Upper lobe of left lung (tissue), 6 donors: ENCODE measurements at regions not wholly inside any gene's neighbourhood (a gene's known extent, or its start where the extent isn't known, plus 50 kb on each side); places are given as distances from the start of the nearest gene placed in this dataset.

ENCODE experiments used
- ATAC-seq, 2 donors: fragments of 200-7000 bp; cut with Tn5 transposase; one replicate each; pipeline ENCODE4 v1.9.1; 2022; ENCODE audit warnings: mild to moderate bottlenecking in 2 of 2, moderate library complexity in 2 of 2; ENCODE audit not compliant: low FRiP score in 2 of 2
- DNase-seq, 2 donors: peaks; one replicate each; pipeline ENCODE4 v3.0.0-alpha.2; 2019 to 2020
- H3K27ac ChIP-seq, 4 donors: fragments of 200-600 bp; sonication (generic); one replicate each; pipeline ENCODE4 v1.5.1; 2016 to 2019
- H3K27me3 ChIP-seq, 4 donors: fragments of 200-600 bp; sonication (generic); one replicate each; pipeline ENCODE4 v1.5.1; 2017 to 2019
- H3K36me3 ChIP-seq, 4 donors: fragments of 200-600 bp; sonication (generic); one replicate each; pipeline ENCODE4 v1.5.1; 2016 to 2019
- H3K4me1 ChIP-seq, 4 donors: fragments of 200-600 bp; sonication (generic); one replicate each; pipeline ENCODE4 v1.5.1; 2018 to 2019
- H3K4me3 ChIP-seq, 4 donors: fragments of 200-600 bp; sonication (generic); one replicate each; pipeline ENCODE4 v1.5.1; 2017 to 2019; ENCODE audit warnings: mild to moderate bottlenecking in 2 of 4, moderate library complexity in 1 of 4
- H3K9me3 ChIP-seq, 4 donors: fragments of 200-600 bp; sonication (generic); one replicate each; pipeline ENCODE4 v1.5.1; 2018 to 2019
- CTCF ChIP-seq, 6 experiments: fragments of 450-650 bp in 4 of 6; fragments of 200-600 bp in 2 of 6; sonication (generic) in 2 of 6; IDR thresholded peaks; one replicate each; pipeline ENCODE4 v1.5.1; 2016 to 2019; ENCODE audit warnings: antibody characterized with exemption in 6 of 6
- EP300 ChIP-seq, 4 donors: sonication (generic); formaldehyde crosslinking; IDR thresholded peaks; one replicate each; pipeline ENCODE4 v1.5.1; 2017; ENCODE audit warnings: antibody characterized with exemption in 4 of 4, control low read depth in 2 of 4
- POLR2A ChIP-seq, 4 donors: fragments of 450-650 bp; IDR thresholded peaks; one replicate each; pipeline ENCODE4 v1.5.1; 2016 to 2017; ENCODE audit warnings: antibody characterized with exemption in 4 of 4, mild to moderate bottlenecking in 2 of 4
- POLR2AphosphoS5 ChIP-seq, 2 donors: sonication (generic); formaldehyde crosslinking; IDR thresholded peaks; one replicate each; pipeline ENCODE4 v1.5.1; 2017; ENCODE audit warnings: antibody characterized with exemption in 2 of 2
- WGBS, 2 donors: methylation state at CpG; one replicate each; pipeline ENCODE4 v1.1.5; 2017 to 2018; 5-methylcytosine and 5-hydroxymethylcytosine counted together
- donor health status: DM: no; HTN: no; CAD: no; lungs with moderate emphysema.
- donor health status: DM: no; HTN: yes; CAD: no; lungs with severe emphysema.

GRCh38 chr13:72025836-72026235 is 158.8 kb upstream of the DACH1 start:
- Histone ChIP-seq H3K27me3 (no peaks in the 10 kb centered on the region), H3K9me3 (peaks cover 3 to 10% (median 8%) of the 10 kb centered on the region in 4 donors), H3K4me3 (no peak overlapping the region), H3K36me3 (no peaks in the 10 kb centered on the region), H3K4me1 (no peaks in the 10 kb centered on the region), H3K27ac (no peak overlapping the region)
- TF ChIP-seq POLR2A (IDR thresholded peaks at IDR 0.05) (no peak), EP300 (IDR thresholded peaks at IDR 0.05) (no peak), POLR2AphosphoS5 (IDR thresholded peaks at IDR 0.05) (no peak), CTCF (IDR thresholded peaks at IDR 0.05) (no peak)
- ATAC-seq (no peak), DNase-seq (no peak)
- WGBS, 2 donors, result 82 to 96% methylated on average over 1 of the region's 1 CpG

DNA sequence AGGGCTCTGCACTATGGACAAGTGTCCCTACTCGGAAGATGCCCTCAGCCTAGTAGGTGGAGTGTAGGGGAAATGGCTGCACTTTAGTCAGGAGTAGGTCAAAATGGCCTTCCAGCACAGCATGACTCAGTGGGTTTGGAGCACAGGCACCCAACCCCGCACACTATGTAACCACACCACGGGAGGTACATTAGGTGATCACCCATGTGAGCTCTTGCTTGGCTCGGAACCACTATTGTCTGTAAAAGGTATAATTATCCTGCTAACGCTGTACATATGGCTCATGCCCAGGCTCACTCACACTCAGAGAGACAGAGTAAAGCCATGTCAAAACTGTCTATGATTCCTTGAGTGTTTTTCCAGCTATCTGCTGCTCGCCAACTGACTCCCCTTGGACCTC is 156.9 kb upstream of the DACH1 start:
- TF ChIP-seq POLR2A (IDR thresholded peaks at IDR 0.05), result no peak
- no peak for TF ChIP-seq CTCF (IDR thresholded peaks at IDR 0.05)
- TF ChIP-seq EP300 (IDR thresholded peaks at IDR 0.05), result no peak
- TF ChIP-seq POLR2AphosphoS5 (IDR thresholded peaks at IDR 0.05), result no peak
- H3K27ac ChIP-seq, result no peak overlapping the region
- 93 to 98% methylated on average over 6 of the region's 6 CpGs for WGBS, 2 donors
- H3K36me3 ChIP-seq, result no peaks in the 10 kb centered on the region
- DNase-seq, result no peak
- H3K27me3 ChIP-seq, result no peaks in the 10 kb centered on the region
- H3K9me3 ChIP-seq, result no peaks in the 10 kb centered on the region
- no peaks in the 10 kb centered on the region for H3K4me1 ChIP-seq
- H3K4me3 ChIP-seq, result no peak overlapping the region
- ATAC-seq, result no peak

- ATAC-seq (no peak), DNase-seq (no peak)
- TF ChIP-seq EP300 (IDR thresholded peaks at IDR 0.05) (no peak), POLR2AphosphoS5 (IDR thresholded peaks at IDR 0.05) (no peak), POLR2A (IDR thresholded peaks at IDR 0.05) (no peak), CTCF (IDR thresholded peaks at IDR 0.05) (no peak)
- H3K9me3 ChIP-seq, result peaks cover 0 to 4% (median 0%) of the 10 kb centered on the region in 4 donors
- H3K27me3 ChIP-seq, result no peaks in the 10 kb centered on the region
- no peaks in the 10 kb centered on the region for H3K4me1 ChIP-seq
- H3K4me3 ChIP-seq, result no peak overlapping the region
- H3K27ac ChIP-seq, result no peak overlapping the region
- H3K36me3 ChIP-seq, result no peaks in the 10 kb centered on the region
Observed at GRCh38 chr13:72005455-72005854, 138.5 kb upstream of the DACH1 start.

DNA sequence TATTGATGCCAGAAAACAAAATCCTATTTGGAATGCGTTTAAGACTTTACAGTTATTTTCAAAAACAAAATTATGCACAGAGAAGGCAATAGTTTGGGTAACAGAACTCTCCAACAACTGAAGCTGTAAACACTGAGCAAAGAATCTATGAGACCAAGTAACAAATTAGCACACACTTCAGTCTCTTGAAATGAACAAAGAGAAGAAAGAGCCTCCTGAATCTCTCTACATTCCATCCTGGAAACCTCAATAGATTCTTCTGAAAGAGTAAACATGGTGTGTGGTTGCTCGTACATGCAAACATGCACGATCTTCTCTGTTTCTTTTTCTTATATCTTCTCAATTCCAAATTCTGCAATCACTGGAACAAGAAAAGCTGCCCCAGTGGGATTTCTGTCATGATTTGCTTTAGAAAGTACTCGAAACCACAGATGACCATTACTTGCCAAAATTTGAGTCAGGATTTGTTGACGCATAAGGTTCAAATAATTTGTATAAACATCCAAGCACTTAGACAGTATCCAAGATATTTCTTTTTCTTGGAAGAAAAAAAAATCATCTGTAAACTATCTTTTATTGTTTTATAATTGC is 137.9 kb upstream of the DACH1 start:
- 53 to 72% methylated on average over 5 of the region's 5 CpGs for WGBS, 2 donors
- Histone ChIP-seq H3K36me3 (no peaks in the 10 kb centered on the region), H3K27me3 (no peaks in the 10 kb centered on the region), H3K4me1 (no peaks in the 10 kb centered on the region), H3K9me3 (peaks cover 0 to 4% (median 0%) of the 10 kb centered on the region in 4 donors), H3K4me3 (no peak overlapping the region), H3K27ac (no peak overlapping the region)
- DNase-seq (no peak), ATAC-seq (no peak)
- no peak for TF ChIP-seq EP300 (IDR thresholded peaks at IDR 0.05)
- TF ChIP-seq CTCF (IDR thresholded peaks at IDR 0.05), result no peak
- TF ChIP-seq POLR2AphosphoS5 (IDR thresholded peaks at IDR 0.05), result no peak
- no peak for TF ChIP-seq POLR2A (IDR thresholded peaks at IDR 0.05)

GRCh38 chr13:72004246-72004645 is 137.2 kb upstream of the DACH1 start:
- H3K9me3 ChIP-seq, result peaks cover 0 to 4% (median 0%) of the 10 kb centered on the region in 4 donors
- H3K4me1 ChIP-seq, result no peaks in the 10 kb centered on the region
- no peak overlapping the region for H3K4me3 ChIP-seq
- no peaks in the 10 kb centered on the region for H3K27me3 ChIP-seq
- no peak overlapping the region for H3K27ac ChIP-seq
- TF ChIP-seq CTCF (IDR thresholded peaks at IDR 0.05) (no peak), EP300 (IDR thresholded peaks at IDR 0.05) (no peak), POLR2AphosphoS5 (IDR thresholded peaks at IDR 0.05) (no peak), POLR2A (IDR thresholded peaks at IDR 0.05) (no peak)
- DNase-seq (no peak), ATAC-seq (no peak)
- WGBS, 2 donors, result 45 to 66% methylated on average over 3 of the region's 3 CpGs
- H3K36me3 ChIP-seq, result no peaks in the 10 kb centered on the region
